ENCODE measurements at regions not wholly inside any gene's neighbourhood (a gene's known extent, or its start where the extent isn't known, plus 50 kb on each side); places are given as distances from the start of the nearest gene placed in this dataset.

GRCh38 chr3:86788371-86788770 is 202.6 kb downstream of the VGLL3 start:
- TF ChIP-seq CTCF (IDR thresholded peaks at IDR 0.05; ENCODE audit: poor library complexity) (no peak), EZH2phosphoT487 (IDR thresholded peaks at IDR 0.05; ENCODE audit: low read depth, severe bottlenecking, unreplicated experiment) (no peak)
